Tibial nerve (tissue), 4 donors: ENCODE measurements at regions not wholly inside any gene's neighbourhood (a gene's known extent, or its start where the extent isn't known, plus 50 kb on each side); places are given as distances from the start of the nearest gene placed in this dataset.

Experiments
- CTCF ChIP-seq, 5 experiments: fragments of 200-600 bp in 3 of 5; fragments of 450-650 bp in 2 of 5; sonication (generic) in 3 of 5; IDR thresholded peaks; one replicate each; pipeline ENCODE4 v1.5.1; 2016 to 2019; ENCODE audit warnings: antibody characterized with exemption in 5 of 5, mild to moderate bottlenecking in 3 of 5, moderate library complexity in 2 of 5
- EP300 ChIP-seq, 2 donors: sonication (generic); formaldehyde crosslinking; IDR thresholded peaks; one replicate each; pipeline ENCODE4 v1.6.1; 2017; ENCODE audit warnings: antibody characterized with exemption in 2 of 2, mild to moderate bottlenecking in 1 of 2
- POLR2A ChIP-seq, 2 donors: fragments of 450-650 bp; IDR thresholded peaks; one replicate each; pipeline ENCODE4 v1.6.1; 2017; ENCODE audit warnings: antibody characterized with exemption in 2 of 2, mild to moderate bottlenecking in 2 of 2, moderate library complexity in 2 of 2

- TF ChIP-seq CTCF (IDR thresholded peaks at IDR 0.05) (no peak), POLR2A (IDR thresholded peaks at IDR 0.05) (no peak), EP300 (IDR thresholded peaks at IDR 0.05) (no peak)
Measured at GRCh38 chr13:106049171-106049570, 486.3 kb downstream of the EFNB2 start.
